ENCODE measurements at regions not wholly inside any gene's neighbourhood (a gene's known extent, or its start where the extent isn't known, plus 50 kb on each side); places are given as distances from the start of the nearest gene placed in this dataset.
"Not testable (repeated sequence)": the region's sequence is repeated elsewhere in the genome, so short reads cannot be mapped to it uniquely, and the experiment has no call there.

GRCh38 chr2:122564843-122565242 is 809.4 kb downstream of the TSN start:
- Histone ChIP-seq H3K27ac (no peak overlapping the region), H3K27me3 (no peaks in the 10 kb centered on the region), H3K4me1 (no peaks in the 10 kb centered on the region), H3K9me3 (no peaks in the 10 kb centered on the region), H3K4me3 (no peak overlapping the region), H3K36me3 (replicated peaks in 1 of 2; ENCODE audit: insufficient read depth in 1 of 2, low read depth in 2 of 2) (no peaks in the 10 kb centered on the region)
- TF ChIP-seq, protein P1, sequence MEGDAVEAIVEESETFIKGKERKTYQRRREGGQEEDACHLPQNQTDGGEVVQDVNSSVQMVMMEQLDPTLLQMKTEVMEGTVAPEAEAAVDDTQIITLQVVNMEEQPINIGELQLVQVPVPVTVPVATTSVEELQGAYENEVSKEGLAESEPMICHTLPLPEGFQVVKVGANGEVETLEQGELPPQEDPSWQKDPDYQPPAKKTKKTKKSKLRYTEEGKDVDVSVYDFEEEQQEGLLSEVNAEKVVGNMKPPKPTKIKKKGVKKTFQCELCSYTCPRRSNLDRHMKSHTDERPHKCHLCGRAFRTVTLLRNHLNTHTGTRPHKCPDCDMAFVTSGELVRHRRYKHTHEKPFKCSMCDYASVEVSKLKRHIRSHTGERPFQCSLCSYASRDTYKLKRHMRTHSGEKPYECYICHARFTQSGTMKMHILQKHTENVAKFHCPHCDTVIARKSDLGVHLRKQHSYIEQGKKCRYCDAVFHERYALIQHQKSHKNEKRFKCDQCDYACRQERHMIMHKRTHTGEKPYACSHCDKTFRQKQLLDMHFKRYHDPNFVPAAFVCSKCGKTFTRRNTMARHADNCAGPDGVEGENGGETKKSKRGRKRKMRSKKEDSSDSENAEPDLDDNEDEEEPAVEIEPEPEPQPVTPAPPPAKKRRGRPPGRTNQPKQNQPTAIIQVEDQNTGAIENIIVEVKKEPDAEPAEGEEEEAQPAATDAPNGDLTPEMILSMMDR (IDR thresholded peaks at IDR 0.05) = no peak
- TF ChIP-seq POLR2A (IDR thresholded peaks at IDR 0.05) = no peak
- intact Hi-C loops (cut with DNase I) = no loop called here
- ATAC-seq (no peak), DNase-seq (no peak)
- 73 to 74% methylated on average over 4 of the region's 4 CpGs for WGBS, 2 donors

DNA sequence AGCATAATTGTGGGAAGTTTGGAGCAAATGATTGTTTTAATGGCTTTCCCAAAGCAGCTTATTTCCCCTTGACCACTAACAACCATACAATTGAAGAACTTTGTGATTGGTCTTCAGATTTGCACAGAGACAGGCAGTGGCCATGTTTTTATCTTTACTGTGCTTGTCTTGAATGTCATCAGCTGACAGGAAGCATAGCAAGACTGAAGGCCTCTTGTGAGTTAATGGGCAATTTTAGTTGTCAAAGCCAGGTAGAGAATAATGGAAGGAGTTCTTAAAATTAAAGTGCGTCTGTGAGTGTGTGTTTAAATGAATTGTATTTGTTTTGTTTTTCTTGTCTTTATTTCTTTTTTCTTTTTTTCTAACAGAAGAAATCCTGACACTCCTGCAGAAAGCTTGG is 809.9 kb downstream of the TSN start:
- no peaks in the 10 kb centered on the region for H3K4me1 ChIP-seq
- ATAC-seq (no peak), DNase-seq (no peak)
- WGBS, 2 donors = 0% methylated on average over 1 of the region's 1 CpG
- intact Hi-C loops (cut with DNase I) = no loop called here
- H3K4me3 ChIP-seq = no peak overlapping the region
- no peaks in the 10 kb centered on the region for H3K36me3 ChIP-seq (replicated peaks in 1 of 2; ENCODE audit: insufficient read depth in 1 of 2, low read depth in 2 of 2)
- H3K9me3 ChIP-seq = no peaks in the 10 kb centered on the region
- no peaks in the 10 kb centered on the region for H3K27me3 ChIP-seq
- no peak overlapping the region for H3K27ac ChIP-seq
- TF ChIP-seq, protein P1 (IDR thresholded peaks at IDR 0.05) = no peak
- TF ChIP-seq POLR2A (IDR thresholded peaks at IDR 0.05) = no peak

DNA sequence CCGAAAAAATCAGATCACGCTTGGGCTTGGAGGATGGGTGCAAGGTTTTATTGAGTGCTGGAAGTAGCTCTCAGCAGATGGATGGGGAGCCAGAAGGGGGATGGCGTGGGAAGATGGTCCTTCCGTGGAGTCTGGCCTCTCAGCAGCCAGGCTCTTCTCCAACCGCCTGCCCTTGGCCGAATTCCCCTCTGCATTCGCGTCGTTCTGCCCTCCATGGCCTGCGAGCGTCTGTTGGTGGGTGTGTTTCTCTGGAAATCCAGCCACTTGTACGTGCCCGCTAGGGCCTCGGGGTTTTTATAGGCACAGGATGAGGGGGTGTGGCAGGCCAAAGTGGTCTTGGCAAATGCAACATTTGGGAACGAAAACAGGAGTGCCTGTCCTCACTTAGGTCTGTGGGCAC is 815.2 kb downstream of the TSN start:
- H3K27me3 ChIP-seq = no peaks in the 10 kb centered on the region
- no peaks in the 10 kb centered on the region for H3K9me3 ChIP-seq
- WGBS, 2 donors = 86% methylated on average over 15 of the region's 15 CpGs
- H3K36me3 ChIP-seq (replicated peaks in 1 of 2; ENCODE audit: insufficient read depth in 1 of 2, low read depth in 2 of 2) = no peaks in the 10 kb centered on the region
- no peak overlapping the region for H3K4me3 ChIP-seq
- no peak overlapping the region for H3K27ac ChIP-seq
- DNase-seq = no peak
- intact Hi-C loops (cut with DNase I) = no loop called here
- TF ChIP-seq, protein P1 (IDR thresholded peaks at IDR 0.05) = no peak
- TF ChIP-seq POLR2A (IDR thresholded peaks at IDR 0.05) = no peak
- no peaks in the 10 kb centered on the region for H3K4me1 ChIP-seq
- ATAC-seq = no peak

DNA sequence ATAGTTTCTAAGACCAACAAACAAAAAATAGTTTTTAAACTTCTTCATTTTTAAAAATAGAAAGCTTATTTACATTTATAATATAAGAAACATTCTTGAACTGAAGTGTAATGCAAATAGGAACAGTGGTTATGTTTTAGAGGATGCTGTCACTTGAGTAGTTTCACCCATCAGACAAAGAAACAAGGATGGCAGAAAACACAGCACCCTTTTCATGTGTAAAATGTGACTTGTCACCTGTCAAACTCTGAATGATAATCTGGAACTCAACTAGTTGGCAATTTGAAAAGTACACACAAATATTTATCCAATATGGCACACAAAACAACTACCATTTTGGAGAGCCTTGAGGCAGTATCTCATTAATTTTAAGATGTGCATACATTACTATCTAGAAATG is 816.0 kb downstream of the TSN start:
- H3K9me3 ChIP-seq; H3K4me3 ChIP-seq; intact Hi-C loops (cut with DNase I): not testable (repeated sequence)

DNA sequence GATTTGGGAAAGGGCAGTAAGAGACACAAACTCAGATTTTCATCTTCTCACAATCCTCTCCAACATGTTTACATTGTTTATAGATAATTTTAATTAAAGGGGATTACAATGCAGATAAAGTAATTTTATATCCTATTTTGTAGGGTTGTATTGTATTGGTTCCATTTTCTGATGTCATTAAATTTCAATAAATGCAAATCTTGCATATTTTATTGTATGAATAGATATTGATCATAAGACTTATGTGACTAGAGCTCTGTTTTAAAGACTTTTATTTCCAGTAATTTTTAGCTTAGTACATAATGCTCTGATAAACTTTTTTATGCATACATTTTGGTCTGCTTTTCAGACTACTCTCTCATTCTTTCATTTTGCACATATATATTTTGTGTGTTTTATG is 819.6 kb downstream of the TSN start:
- no peak overlapping the region for H3K27ac ChIP-seq
- no peaks in the 10 kb centered on the region for H3K36me3 ChIP-seq (replicated peaks in 1 of 2; ENCODE audit: insufficient read depth in 1 of 2, low read depth in 2 of 2)
- TF ChIP-seq, protein P1 (IDR thresholded peaks at IDR 0.05) = no peak
- TF ChIP-seq POLR2A (IDR thresholded peaks at IDR 0.05) = no peak
- DNase-seq = no peak
- no peaks in the 10 kb centered on the region for H3K4me1 ChIP-seq
- no peaks in the 10 kb centered on the region for H3K27me3 ChIP-seq
- H3K4me3 ChIP-seq = no peak overlapping the region
- H3K9me3 ChIP-seq = no peaks in the 10 kb centered on the region
- intact Hi-C loops (cut with DNase I) = no loop called here
- no peak for ATAC-seq

More for the DNA sequence above, 816.0 kb downstream of the TSN start:
- not testable (repeated sequence) for DNase-seq; H3K27ac ChIP-seq; H3K4me1 ChIP-seq; H3K36me3 ChIP-seq (replicated peaks in 1 of 2; ENCODE audit: insufficient read depth in 1 of 2, low read depth in 2 of 2); ATAC-seq; H3K27me3 ChIP-seq

Data from body of pancreas (tissue), 4 donors.